DMS153 treated with DMSO at 0.1 percent for 48 hours (cell line): ENCODE measurements at regions not wholly inside any gene's neighbourhood (a gene's known extent, or its start where the extent isn't known, plus 50 kb on each side); places are given as distances from the start of the nearest gene placed in this dataset.
A peak's percentile ranks its signal among the peaks of the same experiment; 100 is the strongest.
"Not testable (repeated sequence)": the region's sequence is repeated elsewhere in the genome, so short reads cannot be mapped to it uniquely, and the experiment has no call there.

Experiments used
- DNase-seq: peaks from one replicate; lab custom pipeline; 2025; ENCODE audit not compliant: unreplicated experiment; lab: John Stamatoyannopoulos, UW

DNA sequence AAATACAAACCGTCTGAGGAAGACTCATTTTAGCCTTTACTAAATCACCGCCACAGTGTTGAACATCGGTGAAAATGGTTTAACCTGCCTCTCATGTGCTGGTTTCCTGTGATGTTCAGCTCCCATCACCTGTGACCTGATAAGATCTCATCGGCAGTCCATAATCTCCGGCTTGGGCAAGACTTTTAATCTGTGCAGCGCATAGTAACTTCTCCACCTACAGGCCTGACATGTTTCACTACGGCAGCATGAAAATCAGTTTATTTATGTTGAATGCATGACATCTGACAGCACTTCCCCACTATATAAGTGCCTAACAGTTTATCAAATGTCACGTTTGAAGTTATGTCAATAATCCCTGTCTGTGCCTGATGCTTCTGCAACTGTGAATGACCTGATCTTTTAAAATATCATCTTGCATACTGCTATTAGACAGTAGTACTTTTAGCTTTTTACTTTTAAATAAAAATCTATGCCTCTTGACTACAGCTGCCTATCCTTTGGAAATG is 1919.8 kb upstream of the AGA start:
- no peak for DNase-seq

DNA sequence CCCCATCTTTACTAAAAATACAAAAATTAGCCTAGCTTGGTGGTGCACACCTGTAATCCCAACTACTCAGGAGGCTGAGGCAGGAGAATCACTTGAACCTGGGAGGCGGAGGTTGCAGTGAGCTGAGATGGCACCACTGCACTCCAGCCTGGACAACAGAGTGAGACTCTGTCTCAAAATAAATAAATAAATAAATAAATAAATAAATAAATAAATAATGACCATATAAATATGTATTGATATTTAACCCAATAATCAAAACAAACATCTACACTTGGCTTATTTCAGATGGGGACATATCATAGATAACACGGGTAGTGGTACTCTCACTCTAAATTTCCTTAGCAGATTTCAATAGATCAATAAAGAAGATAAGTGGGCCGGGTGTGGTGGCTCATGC is 1923.7 kb upstream of the AGA start:
- not testable (repeated sequence) for DNase-seq

DNA sequence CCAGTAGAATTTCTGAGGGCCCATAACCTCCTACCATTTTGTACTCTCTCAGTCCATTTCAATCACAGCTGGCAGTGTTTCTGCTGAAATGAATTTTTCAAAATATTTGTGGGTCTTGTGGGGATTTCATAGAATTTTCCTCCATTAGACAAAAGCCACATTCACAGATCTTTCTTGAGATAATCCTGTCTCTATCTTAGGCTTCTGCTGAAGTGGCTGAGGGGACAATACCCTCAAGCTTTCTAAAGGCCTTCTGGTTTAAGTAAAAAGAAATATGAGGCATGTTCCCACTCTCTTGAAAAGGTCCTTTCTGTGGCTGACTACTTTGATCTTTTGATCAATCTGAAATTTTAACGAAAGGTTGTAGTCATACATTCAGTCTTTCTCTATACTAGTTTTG is 1930.0 kb upstream of the AGA start:
- no peak for DNase-seq

DNA sequence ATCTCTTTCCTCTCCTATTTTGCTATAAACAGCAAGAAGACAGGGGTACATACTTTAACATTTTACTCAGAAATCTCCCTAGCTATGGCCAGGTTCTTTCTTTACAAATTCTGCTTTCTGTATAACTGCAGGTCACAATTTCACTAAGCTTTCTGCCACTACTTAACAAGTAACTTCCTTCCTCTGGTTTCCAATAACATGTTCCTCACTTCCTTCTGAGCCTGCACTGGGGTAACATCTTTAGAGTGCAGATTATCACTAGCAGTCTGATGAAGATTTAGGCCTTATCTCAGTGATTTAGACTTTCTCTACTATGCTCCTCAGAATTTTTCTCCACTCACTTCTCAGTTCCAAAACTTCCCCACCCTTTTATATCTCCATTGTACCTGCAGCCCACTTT is 1930.5 kb upstream of the AGA start:
- no peak for DNase-seq

DNA sequence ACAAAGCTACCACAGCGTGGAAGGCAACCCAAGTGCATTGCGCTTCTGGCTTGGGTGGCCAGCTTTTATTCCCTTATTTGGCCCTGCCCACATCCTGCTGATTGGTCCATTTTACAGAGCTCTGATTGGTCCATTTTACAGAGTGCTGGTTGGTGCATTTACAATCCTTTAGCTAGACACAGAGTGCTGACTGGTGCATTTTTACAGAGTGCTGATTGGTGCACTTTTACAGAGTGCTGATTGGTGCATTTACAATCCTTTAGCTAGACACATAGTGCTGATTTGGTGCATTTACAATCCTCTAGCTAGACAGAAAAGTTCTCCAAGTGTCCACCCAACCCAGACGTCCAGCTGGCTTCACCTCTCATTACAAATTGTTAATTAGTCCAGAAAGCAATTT is 1936.6 kb upstream of the AGA start:
- not testable (repeated sequence) for DNase-seq

DNA sequence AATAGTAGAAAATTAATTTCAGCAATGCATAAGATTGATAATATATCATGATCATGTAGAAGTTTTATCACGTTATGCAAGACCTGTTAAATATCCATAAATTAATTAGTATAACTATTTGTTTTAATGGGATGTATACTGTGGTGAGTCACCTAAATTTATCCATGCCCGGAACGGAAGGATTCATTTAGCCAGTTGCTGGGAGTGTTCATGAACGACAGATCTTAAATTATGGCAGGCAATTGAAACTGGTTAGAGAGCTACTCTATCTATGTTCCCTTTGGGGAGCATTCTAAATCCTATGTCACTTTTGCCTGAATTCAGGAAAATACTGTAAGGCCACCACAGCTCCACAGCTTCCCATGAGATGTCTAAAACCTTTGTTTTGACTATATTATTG is 1950.5 kb upstream of the AGA start:
- DNase-seq: no peak

DNA sequence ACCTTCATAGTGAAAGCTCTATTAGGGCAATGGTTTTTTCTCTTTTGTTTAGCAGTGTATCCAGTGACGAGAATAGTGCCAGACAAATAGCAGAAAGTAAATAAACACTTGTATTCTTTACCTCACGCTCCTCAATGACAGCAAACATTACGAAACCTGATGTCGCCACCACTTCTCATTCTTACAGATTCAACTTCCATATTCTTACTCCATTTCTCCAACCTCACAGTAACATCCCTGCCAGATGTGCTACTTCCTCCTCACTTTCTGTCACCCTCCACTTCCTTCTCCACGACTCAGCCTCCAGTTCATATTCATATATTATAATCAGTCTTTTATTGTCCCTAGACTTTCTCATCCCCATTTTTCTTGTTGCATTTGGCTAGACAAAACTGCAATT is 1956.2 kb upstream of the AGA start:
- no peak for DNase-seq

DNA sequence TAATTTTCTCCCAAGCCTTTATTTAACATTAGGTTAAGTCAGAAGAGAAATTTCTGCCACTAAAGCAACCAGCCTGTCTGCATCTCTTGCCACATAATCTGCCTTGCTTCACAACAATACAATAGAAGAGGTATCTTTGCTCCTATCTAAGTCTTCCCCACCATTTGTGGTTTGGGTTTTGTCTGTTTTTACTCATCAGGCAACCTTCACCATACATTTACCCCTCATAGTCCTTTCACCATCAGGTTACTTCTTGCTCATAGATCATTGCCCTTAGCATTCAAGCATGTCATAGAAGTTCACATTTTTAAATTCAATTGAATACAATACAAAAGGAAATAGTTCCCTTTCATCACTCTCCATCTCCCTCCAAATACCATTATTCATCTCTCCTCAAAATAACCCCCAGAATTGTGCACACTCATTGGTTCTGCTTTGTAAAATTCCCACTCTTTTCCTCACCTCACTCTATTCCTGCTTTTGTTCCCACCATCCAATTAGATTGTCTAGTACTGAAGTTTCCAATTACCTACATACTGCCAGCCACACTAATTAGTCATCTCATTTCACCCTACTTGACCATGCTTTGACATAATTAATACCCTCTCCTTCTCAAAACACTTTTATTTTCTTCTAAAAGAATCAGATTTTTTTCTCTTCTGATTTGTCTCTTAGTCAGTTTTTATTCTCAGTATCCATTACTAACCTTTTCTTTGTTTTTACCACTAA is 1957.0 kb upstream of the AGA start:
- no peak for DNase-seq

DNA sequence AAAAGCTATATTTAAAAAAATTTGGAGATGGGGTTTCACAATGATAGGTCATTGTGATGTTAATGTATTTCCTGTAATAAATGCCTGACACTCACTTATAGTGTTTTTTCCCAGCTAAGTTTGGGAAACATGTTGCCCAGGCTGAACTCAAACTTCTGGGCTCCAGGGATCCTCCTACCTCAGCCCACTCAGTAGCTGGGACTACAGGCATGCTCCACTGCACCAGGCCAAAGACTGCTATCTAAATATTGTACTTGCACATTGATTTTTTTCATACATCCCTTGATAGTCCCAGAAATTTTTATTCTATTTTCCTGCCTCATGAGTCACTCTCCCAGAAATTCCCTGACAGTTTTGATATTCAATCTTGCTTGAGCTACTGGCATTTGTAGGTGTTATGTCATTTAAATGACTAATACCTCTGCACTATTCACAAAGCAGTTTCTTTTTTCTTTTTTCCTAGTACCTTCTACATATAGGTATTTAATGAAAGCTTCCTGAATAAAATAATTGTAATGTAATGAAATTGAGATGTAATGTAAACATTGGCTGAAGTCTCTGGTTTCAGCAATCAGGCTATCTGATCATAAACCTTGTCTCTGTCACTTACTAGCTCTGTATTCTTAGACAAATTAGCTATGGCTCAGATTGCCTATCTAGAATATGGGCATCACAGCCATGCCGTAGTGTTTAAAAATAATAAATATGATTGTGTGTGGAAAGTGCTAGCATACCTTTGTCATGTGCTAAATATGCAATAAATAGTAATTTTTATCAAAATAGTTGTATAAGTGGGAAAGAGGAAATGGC is 1973.0 kb upstream of the AGA start:
- peak; percentile 44 for DNase-seq

DNA sequence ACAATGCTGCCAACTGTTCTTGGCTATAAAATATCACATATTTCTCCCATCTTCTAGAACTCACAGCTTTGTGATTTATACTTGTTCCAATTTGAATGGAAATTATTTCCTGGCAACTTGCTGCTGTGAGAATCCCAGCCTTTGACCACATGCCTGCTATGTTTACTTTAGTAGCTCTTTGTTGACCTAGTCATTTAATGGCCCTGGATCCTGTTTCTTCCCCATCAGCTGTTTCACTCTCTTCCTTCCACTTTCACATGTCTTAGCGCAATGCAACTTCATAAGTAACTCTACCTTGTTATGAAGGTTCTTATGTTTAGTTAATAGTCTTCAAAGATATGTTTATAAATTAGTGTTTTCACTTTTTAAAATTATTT is 1973.6 kb upstream of the AGA start:
- peak; percentile 57 for DNase-seq

DNA sequence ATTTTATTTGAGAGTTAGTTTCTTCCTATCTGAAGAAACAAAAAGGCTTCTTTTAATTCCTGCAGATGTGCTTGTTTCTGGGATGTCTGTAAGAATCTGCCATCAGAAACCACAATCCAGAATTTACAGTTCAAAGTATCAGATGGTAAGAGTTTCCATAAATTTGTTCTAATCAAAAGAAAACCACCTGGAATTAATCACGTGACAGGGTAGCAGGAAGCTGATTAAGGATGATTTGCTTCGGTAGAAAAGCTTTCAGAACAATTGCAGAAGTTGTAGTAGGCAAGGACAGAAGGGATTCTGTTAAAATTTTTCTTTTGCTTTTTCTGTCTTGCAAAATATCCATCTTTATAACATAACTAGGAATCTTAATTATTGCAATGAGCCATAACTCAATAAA is 1975.1 kb upstream of the AGA start:
- no peak for DNase-seq

DNA sequence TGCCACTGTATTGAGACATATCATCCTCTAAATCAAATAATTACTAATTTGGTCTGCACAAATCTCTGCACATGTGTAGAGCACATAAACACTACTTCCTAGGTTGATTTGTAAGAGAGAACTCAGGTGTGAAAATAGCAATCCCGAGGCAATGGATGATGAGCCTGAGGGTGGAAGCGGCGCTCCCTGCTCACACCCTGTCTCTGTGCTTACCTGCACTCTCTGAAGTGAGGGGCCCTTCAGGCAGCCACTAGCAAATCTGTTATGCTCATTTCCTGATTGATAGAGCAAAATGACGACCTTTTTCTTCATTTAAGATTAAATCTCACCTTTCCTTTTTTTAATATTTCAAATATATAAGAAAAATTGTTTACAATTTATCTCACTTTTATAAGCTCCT is 1995.7 kb upstream of the AGA start:
- no peak for DNase-seq

DNA sequence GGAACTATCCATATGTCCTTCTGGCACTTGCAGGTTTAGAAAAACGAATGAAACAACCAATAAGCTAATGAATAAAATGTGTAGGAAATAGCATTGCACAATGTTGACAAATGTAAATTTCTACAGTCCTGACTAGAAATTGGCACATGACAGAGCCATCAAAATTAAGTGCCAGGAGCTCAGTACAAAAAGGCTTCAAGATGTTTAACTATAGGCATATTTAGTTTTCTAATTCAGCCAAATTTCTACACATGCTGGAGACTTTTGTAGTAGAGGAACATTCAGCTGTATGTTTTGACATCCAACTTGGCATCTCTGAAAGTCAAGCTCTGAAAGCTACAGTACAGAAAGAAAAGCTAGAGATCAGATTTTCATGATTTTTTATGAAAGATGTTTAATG is 1999.4 kb upstream of the AGA start:
- no peak for DNase-seq

DNA sequence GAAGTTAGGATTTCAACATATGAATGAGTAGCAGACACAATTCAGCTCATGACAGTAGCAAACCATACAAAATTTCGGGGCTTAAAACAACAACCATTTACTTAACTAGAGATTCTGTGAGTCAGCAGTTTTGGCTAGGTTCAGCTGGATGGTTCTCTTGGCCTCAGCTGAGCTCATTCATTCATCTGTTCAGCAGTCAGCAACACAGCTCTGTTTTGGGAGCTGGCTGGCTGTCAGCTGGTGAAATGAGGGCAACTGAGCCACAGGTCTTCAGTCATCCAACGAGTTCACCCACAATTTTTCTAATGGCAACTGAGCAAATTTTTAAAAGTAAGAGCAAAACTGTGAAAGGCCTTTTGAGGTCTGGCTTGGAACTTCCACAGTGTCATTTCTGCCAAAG is 2005.1 kb upstream of the AGA start:
- no peak for DNase-seq

DNA sequence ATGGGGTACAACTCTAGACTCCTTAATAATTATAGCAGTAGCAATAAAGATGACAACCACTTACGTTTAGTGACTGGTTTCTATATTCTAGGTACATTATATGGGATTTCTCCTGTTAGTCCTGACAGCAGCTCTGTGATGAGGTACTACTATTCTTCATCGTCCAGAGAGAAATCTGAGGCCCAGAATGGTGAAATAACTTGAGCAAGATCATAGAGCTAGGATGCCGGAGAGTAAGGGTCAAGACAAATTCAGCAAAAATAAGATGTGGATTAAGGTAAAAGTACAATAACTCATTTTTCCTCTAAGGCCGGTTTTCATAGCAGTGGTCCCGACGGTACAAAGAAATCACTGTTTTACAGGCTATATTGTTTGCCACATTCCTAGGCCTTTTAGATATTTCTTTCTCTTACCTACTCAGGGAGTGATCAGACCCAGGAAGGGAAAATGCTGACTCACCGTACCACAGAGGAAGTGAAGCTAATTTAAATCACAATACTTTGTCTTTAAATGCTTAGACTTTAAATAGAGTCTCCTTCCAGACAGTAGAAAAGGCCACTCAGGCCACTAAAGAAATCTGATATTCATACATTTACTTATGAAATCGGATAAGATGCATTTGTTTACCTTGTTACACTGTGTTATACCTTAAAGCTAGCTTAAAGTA is 2023.0 kb upstream of the AGA start:
- DNase-seq: no peak

DNA sequence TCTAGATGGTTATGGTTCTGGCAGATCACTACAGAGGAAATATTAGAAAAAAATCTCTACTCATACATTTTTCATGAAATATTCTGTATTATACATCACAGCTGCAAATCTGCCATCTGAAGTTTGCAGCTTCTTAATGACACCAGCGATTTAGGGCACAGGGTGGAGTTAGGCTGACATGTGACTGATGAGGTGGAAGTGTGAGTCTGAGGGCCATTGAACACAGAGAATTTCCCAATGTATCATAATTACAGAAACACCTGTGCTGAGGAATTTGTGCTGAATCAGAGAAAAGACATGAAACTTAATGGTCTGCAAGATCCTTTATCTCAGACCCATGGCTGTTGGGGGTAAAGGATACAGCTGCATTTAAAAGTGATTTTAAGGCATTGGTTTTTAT is 2025.6 kb upstream of the AGA start:
- DNase-seq: no peak

DNA sequence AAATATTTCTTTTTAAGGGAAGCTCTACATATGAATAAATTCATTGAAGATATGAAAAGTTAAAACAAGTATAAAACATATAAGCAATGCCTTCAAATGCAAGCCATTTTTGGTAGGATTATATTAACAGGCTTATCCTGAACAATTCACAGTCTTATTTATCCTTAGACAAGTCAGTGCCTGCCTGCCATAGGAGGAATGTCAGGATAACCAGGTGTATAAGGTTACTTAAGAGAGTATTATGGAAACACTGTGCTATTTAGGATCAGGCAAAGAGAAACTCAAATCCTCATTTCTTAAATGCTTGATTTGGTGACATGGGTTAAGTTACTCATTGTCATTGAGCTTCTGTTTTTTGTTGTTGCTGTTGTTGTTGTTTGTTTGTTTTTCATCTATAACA is 2029.9 kb upstream of the AGA start:
- DNase-seq: no peak

DNA sequence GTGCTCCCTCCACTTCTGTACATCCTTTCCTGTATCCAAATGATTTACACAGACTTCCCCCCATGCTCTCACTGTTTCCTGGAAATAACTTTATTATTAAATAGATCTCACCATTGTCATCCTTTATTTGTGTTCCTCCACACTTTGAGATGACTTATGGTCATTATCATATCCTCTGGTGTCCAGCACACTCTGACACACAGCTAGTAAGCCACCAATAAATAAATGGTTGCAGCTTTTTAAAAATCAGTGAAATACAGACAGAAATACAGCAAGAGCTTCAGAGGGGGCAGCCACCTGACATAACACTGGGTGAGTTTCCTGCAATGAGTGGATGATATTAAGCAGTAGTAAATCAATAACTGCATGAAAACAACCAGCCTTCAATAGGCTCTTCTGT is 2036.4 kb upstream of the AGA start:
- DNase-seq: no peak

DNA sequence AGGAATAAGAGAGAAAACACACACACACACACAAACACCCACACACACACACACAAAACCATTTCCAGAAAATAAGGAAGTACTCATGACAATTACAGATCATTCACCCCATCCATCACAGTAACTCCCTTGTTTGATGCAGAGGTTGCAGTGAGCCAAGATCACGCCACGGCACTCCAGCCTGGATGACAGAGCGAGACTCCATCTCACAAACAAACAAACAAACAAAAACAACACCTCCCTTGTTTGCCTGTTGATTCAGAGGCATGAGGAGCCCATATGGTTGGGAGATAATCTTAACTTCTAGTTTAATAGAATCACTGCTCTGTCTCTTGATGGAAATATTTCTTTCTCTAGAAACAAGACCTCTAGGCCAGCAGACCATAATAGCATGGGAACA is 2043.5 kb upstream of the AGA start:
- DNase-seq: no peak

DNA sequence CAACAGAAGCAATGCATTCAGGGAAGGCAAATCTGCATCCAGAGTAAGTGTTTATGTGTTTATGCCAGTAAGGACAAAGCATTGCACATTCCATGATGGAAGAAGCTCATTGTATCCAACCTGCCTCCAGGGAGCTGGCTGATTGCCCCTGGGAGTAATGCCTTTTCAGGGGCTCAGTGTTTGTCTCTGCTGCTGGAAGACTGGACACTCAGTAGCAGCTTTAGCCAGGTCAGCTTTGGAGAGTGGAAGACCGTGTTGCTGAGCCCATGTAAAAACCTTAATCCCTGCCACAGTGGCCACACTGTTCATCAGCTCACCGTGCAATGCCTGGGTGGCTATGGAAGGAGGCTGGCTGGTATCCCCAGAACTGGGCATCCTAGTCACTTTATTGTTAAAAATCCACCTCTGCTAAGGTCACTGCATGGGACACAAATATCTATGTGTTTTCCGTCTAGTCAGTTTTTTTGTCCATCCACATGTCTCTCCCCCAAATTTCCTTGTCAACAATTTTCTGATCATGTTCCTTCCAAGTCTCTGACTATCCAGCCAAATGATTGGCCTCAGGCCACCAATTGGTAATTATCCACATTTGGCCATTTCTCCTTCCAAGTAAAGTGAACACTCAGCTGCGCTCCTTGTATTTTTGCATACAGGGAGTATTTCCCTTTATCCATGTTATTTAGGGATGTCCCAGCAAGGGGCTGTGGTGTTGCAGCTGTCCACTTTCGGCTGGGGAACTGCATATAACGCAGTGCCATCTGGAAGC is 2044.5 kb upstream of the AGA start:
- no peak for DNase-seq
